ENCODE measurements at regions not wholly inside any gene's neighbourhood (a gene's known extent, or its start where the extent isn't known, plus 50 kb on each side); places are given as distances from the start of the nearest gene placed in this dataset.
A peak's percentile ranks its signal among the peaks of the same experiment; 100 is the strongest.

GRCh38 chr13:72390909-72391308 lies 336.5 kb downstream of the MZT1 start:
- no peak for TF ChIP-seq EZH2phosphoT487 (IDR thresholded peaks at IDR 0.05; ENCODE audit: borderline replicate concordance, low read length)
- no peak overlapping the region for H3K4me2 ChIP-seq (ENCODE audit: low read length)
- CTCF ChIA-PET = no interaction called here
- no peaks in the 10 kb centered on the region for H4K20me1 ChIP-seq (ENCODE audit: low read length)
- H3K27me3 ChIP-seq (ENCODE audit: low read length) = no peaks in the 10 kb centered on the region
- no peak overlapping the region for H2AFZ ChIP-seq (ENCODE audit: low read length)
- H3F3A ChIP-seq (ENCODE audit: low read length, unreplicated experiment) = no peaks in the 10 kb centered on the region
- no peaks in the 10 kb centered on the region for H3K9me2 ChIP-seq (replicated peaks; ENCODE audit: low read length)
- H3K9ac ChIP-seq (ENCODE audit: low read length) = no peak overlapping the region
- no peaks in the 10 kb centered on the region for H3K79me2 ChIP-seq (ENCODE audit: low read length)
- peaks cover 6% of the 10 kb centered on the region; the same call in 1 of the 2 replicates for H3K4me1 ChIP-seq (ENCODE audit: insufficient read depth, low read length)
- ATAC-seq = peak; percentile 94
- H3K4me3 ChIP-seq (ENCODE audit: low read length) = no peak overlapping the region
- no peaks in the 10 kb centered on the region for H3K36me3 ChIP-seq (ENCODE audit: low read depth, low read length)
- no peaks in the 10 kb centered on the region for H3K9me3 ChIP-seq (ENCODE audit: low read length)
- intact Hi-C loops (cut with micrococcal nuclease) = no loop called here
- BruUV-seq (replicated peaks) = no TSS peak
- DNase-seq = peak; percentile 90
- H3K27ac ChIP-seq (ENCODE audit: low read length) = no peak overlapping the region
- POLR2A ChIA-PET (ENCODE audit: unreplicated experiment) = no interaction called here

- Histone ChIP-seq H3K36me3 (ENCODE audit: low read depth, low read length) (no peaks in the 10 kb centered on the region), H3K9ac (ENCODE audit: low read length) (no peak overlapping the region), H3K4me3 (ENCODE audit: low read length) (no peak overlapping the region), H3K4me2 (ENCODE audit: low read length) (no peak overlapping the region), H3K4me1 (ENCODE audit: insufficient read depth, low read length) (peaks cover 3% of the 10 kb centered on the region; the same call in 1 of the 2 replicates), H3K79me2 (ENCODE audit: low read length) (no peaks in the 10 kb centered on the region), H3K27me3 (ENCODE audit: low read length) (no peaks in the 10 kb centered on the region), H3K9me3 (ENCODE audit: low read length) (no peaks in the 10 kb centered on the region), H3K27ac (ENCODE audit: low read length) (no peak overlapping the region), H3F3A (ENCODE audit: low read length, unreplicated experiment) (no peaks in the 10 kb centered on the region), H2AFZ (ENCODE audit: low read length) (no peak overlapping the region), H4K20me1 (ENCODE audit: low read length) (no peaks in the 10 kb centered on the region), H3K9me2 (replicated peaks; ENCODE audit: low read length) (no peaks in the 10 kb centered on the region)
- intact Hi-C loops (cut with micrococcal nuclease) = no loop called here
- no TSS peak for BruUV-seq (replicated peaks)
- TF ChIP-seq, protein P1, sequence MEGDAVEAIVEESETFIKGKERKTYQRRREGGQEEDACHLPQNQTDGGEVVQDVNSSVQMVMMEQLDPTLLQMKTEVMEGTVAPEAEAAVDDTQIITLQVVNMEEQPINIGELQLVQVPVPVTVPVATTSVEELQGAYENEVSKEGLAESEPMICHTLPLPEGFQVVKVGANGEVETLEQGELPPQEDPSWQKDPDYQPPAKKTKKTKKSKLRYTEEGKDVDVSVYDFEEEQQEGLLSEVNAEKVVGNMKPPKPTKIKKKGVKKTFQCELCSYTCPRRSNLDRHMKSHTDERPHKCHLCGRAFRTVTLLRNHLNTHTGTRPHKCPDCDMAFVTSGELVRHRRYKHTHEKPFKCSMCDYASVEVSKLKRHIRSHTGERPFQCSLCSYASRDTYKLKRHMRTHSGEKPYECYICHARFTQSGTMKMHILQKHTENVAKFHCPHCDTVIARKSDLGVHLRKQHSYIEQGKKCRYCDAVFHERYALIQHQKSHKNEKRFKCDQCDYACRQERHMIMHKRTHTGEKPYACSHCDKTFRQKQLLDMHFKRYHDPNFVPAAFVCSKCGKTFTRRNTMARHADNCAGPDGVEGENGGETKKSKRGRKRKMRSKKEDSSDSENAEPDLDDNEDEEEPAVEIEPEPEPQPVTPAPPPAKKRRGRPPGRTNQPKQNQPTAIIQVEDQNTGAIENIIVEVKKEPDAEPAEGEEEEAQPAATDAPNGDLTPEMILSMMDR (conservative IDR thresholded peaks at IDR 0.05; ENCODE audit: low read depth, low read length) = no peak
- no peak for TF ChIP-seq EZH2phosphoT487 (IDR thresholded peaks at IDR 0.05; ENCODE audit: borderline replicate concordance, low read length)
- no peak for TF ChIP-seq EZH2 (IDR thresholded peaks at IDR 0.05; ENCODE audit: low read length, unreplicated experiment)
- ATAC-seq (no peak), DNase-seq (no peak)
- ChIA-PET POLR2A (ENCODE audit: unreplicated experiment) (no interaction called here), CTCF (no interaction called here)
These were observed 341.2 kb downstream of the MZT1 start for GRCh38 chr13:72386138-72386684.

DNA sequence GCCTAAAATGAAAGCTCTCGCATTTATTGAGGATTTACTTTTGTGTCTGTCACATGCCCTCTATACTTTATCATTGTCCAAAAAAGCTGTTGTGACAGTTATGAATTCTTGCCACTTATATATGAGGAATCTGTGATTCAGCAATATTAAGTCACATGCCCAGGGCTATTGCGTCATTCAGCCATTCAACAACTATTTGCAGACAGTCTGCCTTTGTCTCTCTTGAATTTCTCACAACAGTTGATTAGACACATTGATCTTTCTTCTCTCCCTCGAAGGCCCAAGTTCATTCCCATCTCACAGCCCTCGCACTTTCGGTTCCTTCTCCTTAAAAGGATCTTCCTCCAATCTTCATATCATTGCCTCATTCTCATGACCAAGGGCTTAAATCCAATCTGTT lies 342.6 kb downstream of the MZT1 start:
- TF ChIP-seq EZH2phosphoT487 (IDR thresholded peaks at IDR 0.05; ENCODE audit: borderline replicate concordance, low read length) (no peak), EZH2 (IDR thresholded peaks at IDR 0.05; ENCODE audit: low read length, unreplicated experiment) (no peak)
- TF ChIP-seq, protein P1 (conservative IDR thresholded peaks at IDR 0.05; ENCODE audit: low read depth, low read length) = no peak
- POLR2A ChIA-PET (ENCODE audit: unreplicated experiment) = no interaction called here
- Histone ChIP-seq H3K4me2 (ENCODE audit: low read length) (no peak overlapping the region), H3F3A (ENCODE audit: low read length, unreplicated experiment) (no peaks in the 10 kb centered on the region), H3K36me3 (ENCODE audit: low read depth, low read length) (no peaks in the 10 kb centered on the region), H2AFZ (ENCODE audit: low read length) (no peak overlapping the region), H3K27ac (ENCODE audit: low read length) (no peak overlapping the region), H3K9ac (ENCODE audit: low read length) (no peak overlapping the region), H3K9me3 (ENCODE audit: low read length) (no peaks in the 10 kb centered on the region), H3K27me3 (ENCODE audit: low read length) (no peaks in the 10 kb centered on the region), H3K79me2 (ENCODE audit: low read length) (no peaks in the 10 kb centered on the region), H3K9me2 (replicated peaks; ENCODE audit: low read length) (no peaks in the 10 kb centered on the region), H3K4me1 (ENCODE audit: insufficient read depth, low read length) (no peaks in the 10 kb centered on the region), H3K4me3 (ENCODE audit: low read length) (no peak overlapping the region), H4K20me1 (ENCODE audit: low read length) (no peaks in the 10 kb centered on the region)
- no TSS peak for BruUV-seq (replicated peaks)
- ATAC-seq = no peak
- CTCF ChIA-PET = no interaction called here
- intact Hi-C loops (cut with micrococcal nuclease) = no loop called here
- DNase-seq = peak; percentile 46
